SH-SY5Y (cell line): ENCODE measurements at regions not wholly inside any gene's neighbourhood (a gene's known extent, or its start where the extent isn't known, plus 50 kb on each side); places are given as distances from the start of the nearest gene placed in this dataset.

ENCODE experiments used
- GATA2 ChIP-seq: IDR thresholded peaks from 2 replicates; pipeline ENCODE4 v1.6.1; 2011; ENCODE audit warnings: mild to moderate bottlenecking, low read depth, low read length
- GATA3 ChIP-seq: IDR thresholded peaks from 2 replicates; pipeline ENCODE4 v1.6.1; 2011; ENCODE audit warnings: low read depth, mild to moderate bottlenecking, low read length, moderate library complexity

DNA sequence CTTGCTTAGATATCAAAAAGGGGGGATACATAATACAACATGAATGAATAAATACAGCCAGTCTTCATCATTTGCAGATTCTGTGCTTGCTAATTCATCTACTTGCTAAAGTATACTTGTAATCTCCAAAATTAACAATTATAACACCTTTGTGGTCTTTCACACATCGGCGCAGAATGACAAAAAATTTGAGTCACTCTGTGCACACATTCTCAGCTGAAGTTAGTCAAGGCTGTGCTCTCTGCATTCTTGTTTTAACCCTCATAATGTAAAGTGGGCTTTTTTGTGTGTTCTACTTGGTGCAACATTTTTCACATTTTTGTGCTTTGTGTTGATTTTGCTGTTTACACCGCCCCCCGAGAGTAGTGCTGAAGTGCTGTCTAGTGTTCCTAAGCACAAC lies 65.8 kb upstream of the GPRIN3 start:
- no peak for TF ChIP-seq GATA2
- no peak for TF ChIP-seq GATA3

DNA sequence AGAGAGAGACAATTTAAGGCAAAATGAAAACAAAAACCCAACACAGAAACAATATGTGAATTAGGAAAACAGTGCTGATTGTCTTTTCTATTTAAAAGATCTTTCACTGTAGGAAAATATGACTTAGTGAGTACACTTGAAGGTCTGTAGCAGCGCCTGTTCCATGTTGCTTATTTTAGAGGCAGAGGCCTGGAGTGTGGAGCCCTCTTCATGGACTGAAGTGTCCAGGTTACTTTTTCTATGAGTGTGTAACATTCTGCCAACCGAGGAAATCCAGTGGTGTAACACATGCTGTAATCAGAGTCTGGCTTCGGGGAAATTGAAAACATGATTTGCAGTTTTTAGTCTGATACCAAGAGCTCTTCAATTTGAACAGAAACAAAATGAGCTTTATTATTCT lies 64.0 kb upstream of the GPRIN3 start:
- no peak for TF ChIP-seq GATA2
- TF ChIP-seq GATA3 = no peak

DNA sequence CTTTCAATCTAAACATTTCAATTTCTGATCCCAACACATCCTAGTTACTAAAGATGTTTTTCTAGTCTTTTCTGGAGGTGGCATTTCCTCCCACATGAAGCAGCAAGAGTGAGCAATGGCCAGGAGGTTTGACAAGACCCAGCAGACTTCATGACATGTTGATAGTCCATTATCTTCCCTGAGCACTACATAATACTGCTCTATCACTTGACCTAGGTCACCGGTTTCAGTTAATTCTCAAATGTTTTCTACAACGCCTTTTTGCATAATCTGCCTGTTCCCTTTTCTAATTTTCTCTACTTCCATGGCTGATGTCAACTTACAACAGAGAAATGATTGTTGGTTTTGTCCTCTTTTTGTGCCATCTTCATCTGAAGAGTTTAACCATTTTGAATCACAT lies 62.0 kb upstream of the GPRIN3 start:
- TF ChIP-seq GATA2 = no peak
- TF ChIP-seq GATA3 = no peak

DNA sequence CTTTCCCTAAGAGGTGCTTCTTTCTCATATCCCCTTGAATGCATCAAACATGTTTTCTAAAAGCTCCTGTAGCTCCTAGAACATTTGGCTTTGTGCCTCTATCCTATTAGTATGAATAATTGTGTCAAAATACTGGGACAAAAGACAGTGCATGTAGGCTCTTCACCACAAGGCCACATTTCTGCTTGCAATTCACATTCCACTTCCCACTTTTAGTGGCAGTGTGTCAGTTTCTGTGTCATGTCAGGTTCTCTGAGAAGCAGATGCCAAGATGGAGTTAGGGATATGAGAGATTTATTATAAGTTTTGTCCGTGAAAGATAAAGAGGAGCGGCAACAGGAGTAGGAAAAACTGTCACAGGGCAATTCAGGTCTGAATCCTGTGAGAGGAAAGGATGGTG lies 61.3 kb upstream of the GPRIN3 start:
- TF ChIP-seq GATA2 (no peak), GATA3 (no peak)

DNA sequence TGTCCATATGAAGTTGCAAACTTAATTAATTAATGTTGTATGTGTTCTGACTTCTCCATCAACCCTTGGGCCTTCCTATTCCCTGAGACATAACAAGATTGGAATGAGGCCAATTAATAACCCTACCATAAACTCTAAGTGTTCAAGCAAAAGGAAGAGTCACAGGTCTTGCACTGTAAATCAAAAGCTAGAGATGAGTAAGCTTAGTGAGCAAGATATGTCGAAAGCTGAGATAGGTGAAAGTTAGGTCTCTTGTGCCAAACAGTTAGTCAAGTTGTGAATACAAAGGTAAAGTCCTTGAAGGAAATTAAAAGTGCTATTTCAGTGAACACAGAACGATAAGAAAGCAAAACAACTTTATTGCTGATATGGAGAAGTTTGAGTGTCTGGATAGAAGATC lies 58.2 kb upstream of the GPRIN3 start:
- TF ChIP-seq GATA3 = no peak
- TF ChIP-seq GATA2 = no peak

DNA sequence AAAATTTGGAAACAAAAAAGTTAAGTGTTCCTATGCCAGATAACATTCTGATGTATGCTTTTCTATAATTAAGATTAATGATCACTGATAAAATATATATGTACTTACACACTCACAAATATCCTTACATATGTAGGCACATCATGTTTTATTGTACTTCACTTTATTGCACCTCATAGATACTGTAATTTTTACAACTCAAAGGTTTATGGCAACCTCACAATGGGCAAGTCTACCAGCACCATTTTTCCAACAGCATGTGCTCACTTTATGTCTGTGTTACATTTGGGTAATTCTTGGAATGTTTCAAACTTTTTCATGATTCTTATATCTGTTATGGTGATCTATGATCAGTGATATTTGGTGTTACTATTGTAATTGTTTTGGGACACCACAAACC lies 57.8 kb upstream of the GPRIN3 start:
- TF ChIP-seq GATA3 (no peak), GATA2 (no peak)

DNA sequence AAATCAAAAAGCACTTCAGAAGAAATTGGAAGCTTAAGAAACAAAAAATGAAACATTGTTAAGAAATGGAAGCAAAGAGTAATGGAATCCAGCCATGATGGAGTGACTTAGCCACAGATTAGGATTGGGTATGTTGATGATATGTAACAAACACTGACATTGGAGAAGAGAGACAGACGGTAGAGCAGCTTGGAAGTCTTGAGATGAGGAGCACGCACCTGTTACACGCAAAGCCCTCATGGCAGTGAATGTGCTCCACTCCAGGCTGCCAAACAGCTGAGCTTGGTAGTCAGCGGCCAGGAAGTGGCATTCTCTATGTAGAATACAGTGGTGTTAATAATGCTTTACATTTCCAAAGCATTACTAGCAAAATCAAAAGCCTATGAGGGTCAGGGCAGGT lies 56.9 kb upstream of the GPRIN3 start:
- no peak for TF ChIP-seq GATA3
- no peak for TF ChIP-seq GATA2

DNA sequence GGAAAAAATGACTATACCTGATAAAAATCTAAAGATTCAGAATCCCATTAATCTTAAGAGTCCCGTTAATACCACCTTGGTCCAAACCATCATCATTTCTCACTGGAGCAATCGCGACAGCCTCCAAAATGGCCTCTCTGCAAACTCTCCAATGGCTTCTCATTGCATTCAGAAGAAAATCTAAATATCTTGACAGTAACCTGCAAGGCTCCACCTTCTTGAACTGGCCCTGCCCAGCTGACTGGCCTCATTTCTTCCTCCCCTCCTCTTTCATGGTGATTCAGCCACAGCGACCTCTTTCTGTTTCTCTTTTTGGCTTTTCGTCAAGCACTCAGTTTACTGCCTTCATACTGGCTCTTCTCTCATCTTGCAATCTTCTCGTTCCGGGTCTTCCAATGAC lies 56.2 kb upstream of the GPRIN3 start:
- no peak for TF ChIP-seq GATA2
- TF ChIP-seq GATA3 = no peak

DNA sequence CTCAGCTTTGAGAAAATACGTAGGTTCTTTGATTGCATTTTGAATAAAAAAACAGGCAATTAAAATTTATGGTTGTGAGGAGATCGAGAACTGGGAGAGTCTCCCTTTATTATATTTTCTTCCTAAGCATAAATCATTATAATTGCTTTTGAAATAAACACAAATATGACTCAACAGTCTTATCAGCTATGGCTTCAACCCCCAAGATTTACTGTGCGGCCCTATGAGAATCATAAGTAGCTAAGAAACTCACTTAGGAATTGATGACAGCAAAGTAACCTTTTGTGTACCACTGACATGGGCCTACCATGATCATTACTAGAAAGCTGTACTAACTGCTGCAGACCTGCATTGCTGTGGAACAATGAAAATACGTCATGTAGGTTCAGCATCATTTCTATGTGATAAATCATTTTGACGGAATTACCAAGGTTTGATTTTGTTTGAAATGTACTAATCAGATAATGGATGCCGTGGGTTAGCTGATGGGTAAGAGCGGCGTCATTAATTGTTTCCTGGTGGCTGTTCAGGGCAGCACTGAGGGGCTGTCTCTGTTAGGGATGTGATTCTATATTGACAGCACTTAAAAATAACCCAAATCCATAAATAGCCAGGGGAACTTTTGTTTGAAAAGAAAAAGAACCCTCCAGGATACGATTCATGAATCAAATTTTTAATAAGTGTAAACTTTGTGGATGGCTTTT lies 51.5 kb upstream of the GPRIN3 start:
- TF ChIP-seq GATA2 (no peak), GATA3 (no peak)

DNA sequence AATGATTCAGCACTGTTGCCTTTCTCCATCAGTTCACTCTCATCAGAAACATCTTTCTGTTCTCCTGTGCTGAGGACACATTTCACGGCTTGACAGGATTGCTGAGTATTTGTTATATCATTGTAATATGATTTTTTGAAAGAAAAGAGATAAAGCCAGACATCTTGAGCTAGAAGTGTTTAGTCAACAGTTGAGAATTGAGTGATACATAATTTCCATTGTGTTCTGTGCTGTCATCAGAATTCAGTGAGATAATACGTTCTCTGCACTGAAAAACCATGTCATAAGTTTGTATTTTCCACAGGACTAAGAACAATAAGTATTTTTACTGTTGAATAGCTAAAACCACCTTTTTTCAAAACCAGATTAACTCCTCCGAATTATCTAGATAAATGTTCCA lies 50.2 kb upstream of the GPRIN3 start:
- TF ChIP-seq GATA2 (no peak), GATA3 (no peak)
